ENCODE measurements at regions not wholly inside any gene's neighbourhood (a gene's known extent, or its start where the extent isn't known, plus 50 kb on each side); places are given as distances from the start of the nearest gene placed in this dataset.

- no peak for TF ChIP-seq CTCF (IDR thresholded peaks at IDR 0.05; ENCODE audit: insufficient read depth, low read length, missing control alignments)
- CTCF ChIA-PET, result no interaction called here
Observed at GRCh38 chr4:28724239-28724638, 1863.6 kb downstream of the STIM2 start.

GRCh38 chr4:28730304-28730703 is 1869.7 kb downstream of the STIM2 start:
- ChIA-PET CTCF (no interaction called here), POLR2A (no interaction called here)
- TF ChIP-seq CTCF (IDR thresholded peaks at IDR 0.05; ENCODE audit: insufficient read depth, low read length, missing control alignments), result no peak
- H3K4me3 ChIP-seq (ENCODE audit: low read depth, low read length), result no peak overlapping the region
- DNase-seq (ENCODE audit: low read depth, low spot score), result no peak

More at GRCh38 chr4:28724239-28724638, 1863.6 kb downstream of the STIM2 start:
- no peak for DNase-seq (ENCODE audit: low read depth, low spot score)
- no peak overlapping the region for H3K4me3 ChIP-seq (ENCODE audit: low read depth, low read length)
- POLR2A ChIA-PET, result no interaction called here

DNA sequence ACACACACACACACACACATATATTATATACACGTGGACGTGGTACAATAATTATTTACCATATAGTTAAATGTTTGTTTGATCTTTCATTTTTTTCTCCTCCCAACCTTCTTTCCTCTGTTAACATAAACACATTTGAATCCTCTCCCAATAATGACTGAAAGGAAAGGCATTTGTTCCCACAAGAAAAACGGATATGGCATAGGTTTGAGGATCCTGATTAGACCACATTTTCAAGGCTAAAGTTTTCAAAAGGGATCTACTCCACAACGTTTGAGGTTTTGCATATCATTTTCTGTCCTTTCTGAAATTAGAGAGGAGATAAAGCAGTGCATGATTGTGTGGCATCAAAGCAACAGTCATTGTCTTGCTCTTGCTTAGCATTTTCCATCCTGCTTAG is 1883.4 kb downstream of the STIM2 start:
- CTCF ChIA-PET, result no interaction called here
- TF ChIP-seq CTCF (IDR thresholded peaks at IDR 0.05; ENCODE audit: insufficient read depth, low read length, missing control alignments), result no peak
- POLR2A ChIA-PET, result no interaction called here
- no peak overlapping the region for H3K4me3 ChIP-seq (ENCODE audit: low read depth, low read length)
- DNase-seq (ENCODE audit: low read depth, low spot score), result no peak

GRCh38 chr4:28754376-28754775 is 1893.7 kb downstream of the STIM2 start:
- DNase-seq (ENCODE audit: low read depth, low spot score), result no peak
- POLR2A ChIA-PET, result no interaction called here
- TF ChIP-seq CTCF (IDR thresholded peaks at IDR 0.05; ENCODE audit: insufficient read depth, low read length, missing control alignments), result no peak
- H3K4me3 ChIP-seq (ENCODE audit: low read depth, low read length), result no peak overlapping the region
- CTCF ChIA-PET, result interaction anchor here (1.0 kb wide), 1 partner anchor 16 kb away, joined by 3 read pairs; no protein-coding TSS in a partner anchor

DNA sequence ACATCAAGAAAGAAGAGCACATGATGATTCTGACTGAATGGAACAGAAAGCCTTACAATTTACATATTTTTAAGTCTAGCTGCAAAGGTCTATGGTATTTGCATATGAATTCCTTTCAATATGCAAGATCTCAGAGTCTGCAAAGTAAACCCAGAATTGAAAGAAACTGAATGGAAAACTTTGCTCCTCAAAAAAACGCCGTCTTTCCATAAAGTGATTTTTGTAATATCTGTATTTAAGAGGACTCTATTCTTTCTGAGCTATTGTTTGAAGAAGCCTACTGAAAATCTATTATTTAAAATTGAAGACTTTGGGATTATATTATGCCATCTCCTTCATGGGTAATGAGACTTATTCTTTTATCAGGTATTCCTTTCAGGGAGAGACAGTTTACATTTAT is 1894.4 kb downstream of the STIM2 start:
- POLR2A ChIA-PET, result no interaction called here
- DNase-seq (ENCODE audit: low read depth, low spot score), result no peak
- H3K4me3 ChIP-seq (ENCODE audit: low read depth, low read length), result no peak overlapping the region
- no peak for TF ChIP-seq CTCF (IDR thresholded peaks at IDR 0.05; ENCODE audit: insufficient read depth, low read length, missing control alignments)
- CTCF ChIA-PET, result no interaction called here

DNA sequence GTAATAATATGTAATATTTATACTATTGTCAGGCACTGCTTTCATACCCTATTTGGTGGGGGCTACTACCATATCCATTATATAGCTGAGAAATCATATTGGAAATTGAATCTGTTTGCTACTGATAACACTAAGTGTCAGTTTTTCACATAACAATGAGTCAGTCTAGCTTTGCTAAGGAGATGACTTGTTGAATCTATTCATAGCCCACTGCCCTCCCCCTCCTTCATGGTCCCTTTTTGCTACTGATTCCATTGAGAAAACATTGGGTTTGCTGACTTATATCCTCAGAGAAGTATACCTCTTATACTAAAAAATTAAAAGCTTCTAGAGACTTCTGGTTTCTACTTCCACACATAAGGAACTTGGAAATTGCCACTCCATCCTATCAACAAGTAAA is 1898.4 kb downstream of the STIM2 start:
- ChIA-PET CTCF (interaction anchor here (2.4 kb wide), 1 partner anchor 25 kb away, joined by 5 read pairs; no protein-coding TSS in a partner anchor), POLR2A (no interaction called here)
- DNase-seq (ENCODE audit: low read depth, low spot score), result no peak
- H3K4me3 ChIP-seq (ENCODE audit: low read depth, low read length), result no peak overlapping the region
- TF ChIP-seq CTCF (IDR thresholded peaks at IDR 0.05; ENCODE audit: insufficient read depth, low read length, missing control alignments), result no peak
